GM12892 (cell line): ENCODE measurements at regions not wholly inside any gene's neighbourhood (a gene's known extent, or its start where the extent isn't known, plus 50 kb on each side); places are given as distances from the start of the nearest gene placed in this dataset.
"Not testable (repeated sequence)": the region's sequence is repeated elsewhere in the genome, so short reads cannot be mapped to it uniquely, and the experiment has no call there.

Experiments
- DNase-seq: peaks from one replicate; pipeline ENCODE4 v3.0.0; 2011; ENCODE audit not compliant: insufficient read length
- FAIRE-seq: peaks from 2 replicates; lab custom pipeline; 2011; peaks lifted over from hg19 to GRCh38; lab: Jason Lieb, UNC
- POLR2A ChIP-seq: IDR thresholded peaks from 2 replicates; pipeline ENCODE4 v1.6.1; 2011; ENCODE audit warnings: low read depth, low read length, control low read depth
- POLR2AphosphoS5 ChIP-seq: IDR thresholded peaks from 2 replicates; pipeline ENCODE4 v1.6.1; 2011; ENCODE audit warnings: low read depth, low read length, control low read depth
- TAF1 ChIP-seq: IDR thresholded peaks from 2 replicates; pipeline ENCODE4 v1.6.1; 2011; ENCODE audit warnings: low read depth, mild to moderate bottlenecking, control low read depth, low read length, borderline replicate concordance

DNA sequence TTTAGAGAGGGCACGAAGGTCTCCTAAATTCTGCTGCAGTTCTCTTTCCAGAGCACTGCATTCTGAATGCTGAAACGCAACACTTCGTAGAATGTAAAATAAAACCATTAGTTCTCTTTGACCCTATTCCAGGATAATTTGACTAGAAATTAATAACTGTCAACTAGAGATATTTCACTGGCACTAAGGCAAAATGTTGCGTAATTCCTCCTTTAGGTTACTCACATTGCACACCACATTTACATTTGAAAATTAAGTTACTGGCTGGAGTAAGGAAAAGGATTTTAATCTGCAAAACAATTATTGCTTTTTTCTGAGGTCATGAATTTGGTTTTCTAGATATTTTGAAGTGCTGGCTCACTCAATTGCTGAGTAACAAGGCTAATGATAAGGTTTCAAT is 58.0 kb upstream of the TRHDE start:
- FAIRE-seq (no peak), DNase-seq (no peak)
- TF ChIP-seq POLR2AphosphoS5 (no peak), POLR2A (no peak), TAF1 (no peak)

DNA sequence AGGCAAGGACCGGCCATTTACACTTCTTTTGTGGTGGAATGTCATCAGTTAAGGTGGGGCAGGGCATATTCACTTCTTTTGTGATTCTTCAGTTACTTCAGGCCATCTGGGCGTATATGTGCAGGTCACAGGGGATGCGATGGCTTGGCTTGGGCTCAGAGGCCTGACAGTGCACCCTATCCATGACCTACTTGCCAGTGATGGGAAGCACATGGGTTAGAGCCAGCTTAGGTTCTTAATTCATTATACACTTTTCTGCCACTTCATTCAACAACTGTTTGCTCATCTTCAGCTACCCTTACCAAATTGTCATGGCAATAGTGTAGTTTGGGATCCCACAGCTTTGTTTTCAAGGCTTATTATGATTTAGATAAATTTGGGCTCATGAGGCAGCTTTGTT is 56.9 kb upstream of the TRHDE start:
- DNase-seq, FAIRE-seq: not testable (repeated sequence)

DNA sequence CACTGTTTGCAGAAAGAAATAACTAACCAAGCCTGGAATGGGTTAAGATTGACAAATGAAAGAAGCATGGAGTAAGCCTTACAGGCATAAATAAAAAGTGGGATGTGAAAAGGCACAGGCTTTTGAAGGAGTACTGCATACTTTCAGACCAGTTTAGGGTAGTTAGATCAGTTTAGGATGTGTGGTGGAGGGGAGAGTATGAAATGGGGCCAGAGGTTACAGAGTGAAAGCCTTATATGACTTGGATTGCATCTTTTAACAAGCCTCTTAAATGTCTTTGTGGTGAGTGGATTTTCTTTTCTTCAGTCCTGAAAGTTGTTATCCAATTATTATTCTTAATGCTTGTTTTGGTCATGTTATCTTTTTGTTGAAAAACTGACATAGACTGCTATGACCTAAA is 52.2 kb upstream of the TRHDE start:
- TF ChIP-seq TAF1 (no peak), POLR2A (no peak), POLR2AphosphoS5 (no peak)

More for the DNA sequence above, 52.2 kb upstream of the TRHDE start:
- FAIRE-seq, result no peak
- DNase-seq, result no peak
